Heart left ventricle (tissue), 16 donors: ENCODE measurements at regions not wholly inside any gene's neighbourhood (a gene's known extent, or its start where the extent isn't known, plus 50 kb on each side); places are given as distances from the start of the nearest gene placed in this dataset.
A peak's percentile ranks its signal among the peaks of the same experiment; 100 is the strongest.

Experiments
- ATAC-seq, 4 donors: fragments of 200-7000 bp; cut with Tn5 transposase; one replicate each; pipeline ENCODE4 v1.9.1; 2020 to 2022; ENCODE audit warnings: moderate library complexity in 4 of 4, mild to moderate bottlenecking in 3 of 4, moderate number of reproducible peaks in 1 of 4
- DNase-seq, 5 donors: peaks; one replicate each; pipeline ENCODE4 v3.0.0-alpha.2; 2020
- H3K27ac ChIP-seq, 12 donors: fragments of 200-600 bp; sonication (generic) in 4 of 12; one replicate each; pipeline versions ENCODE4 v1.5.0 to v1.8.0; 2016 to 2022; ENCODE audit warnings: mild to moderate bottlenecking in 2 of 12
- H3K27me3 ChIP-seq, 9 donors: fragments of 200-600 bp; sonication (generic) in 2 of 9; one replicate each; pipeline versions ENCODE4 v1.5.1 to v1.8.0; 2016 to 2022; ENCODE audit warnings: mild to moderate bottlenecking in 3 of 9
- H3K36me3 ChIP-seq, 9 donors: fragments of 200-600 bp; sonication (generic) in 2 of 9; one replicate each; pipeline versions ENCODE4 v1.5.0 to v1.8.0; 2018 to 2022; ENCODE audit warnings: mild to moderate bottlenecking in 2 of 9
- H3K4me1 ChIP-seq, 12 donors: fragments of 200-600 bp; sonication (generic) in 4 of 12; one replicate each; pipeline versions ENCODE4 v1.5.0 to v1.8.0; 2016 to 2022; ENCODE audit warnings: mild to moderate bottlenecking in 3 of 12
- H3K4me3 ChIP-seq, 12 donors: fragments of 200-600 bp; sonication (generic) in 4 of 12; one replicate each; pipeline versions ENCODE4 v1.5.0 to v1.8.0; 2017 to 2022; ENCODE audit warnings: mild to moderate bottlenecking in 9 of 12, moderate library complexity in 4 of 12
- H3K9me3 ChIP-seq, 12 donors: fragments of 200-600 bp; sonication (generic) in 4 of 12; one replicate each; pipeline versions ENCODE4 v1.5.0 to v1.8.0; 2016 to 2022; ENCODE audit warnings: mild to moderate bottlenecking in 1 of 12
- POLR2A ChIP-seq, 2 donors: fragments of 450-650 bp; IDR thresholded peaks; one replicate each; pipeline ENCODE4 v1.6.1; 2017; ENCODE audit warnings: antibody characterized with exemption in 2 of 2, mild to moderate bottlenecking in 2 of 2, moderate library complexity in 2 of 2
- WGBS, 4 donors: extraction: QIAGEN DNeasy Blood & Tissue Kit in 2 of 4; methylation state at CpG; one replicate each; pipeline versions ENCODE4 v1.1.5 to v1.1.7; 2013 to 2018; 5-methylcytosine and 5-hydroxymethylcytosine counted together
- intact Hi-C, 10 donors: fragments of 100-400 bp; cut with DNase I; formaldehyde crosslinking; loops; one replicate each; pipeline versions ENCODE4 v1.11.1 to v1.14.2; 2022
- TF ChIP-seq, protein P1 (sequence below), 12 donors: fragments of 200-600 bp; sonication (generic) in 4 of 12; IDR thresholded peaks; one replicate each; pipeline versions ENCODE4 v1.5.0 to v1.8.0; 2018 to 2022; ENCODE audit warnings: antibody characterized with exemption in 12 of 12, mild to moderate bottlenecking in 5 of 12
- donor health status: ischemic (EF 13 %, LVEDD 7.1; RV severe dilation, severe dysfunction).
- donor health status: healthy with polysubstance abuse.
- donor health status: DM: no; HTN: yes; CAD: no.
- donor health status: DM: no; HTN: no; CAD: no.
- donor health status: ischemic (EF 25% LVEDD 6.9; RV normal size, moderate dysfunction).
- donor health status: ischemic (EF 25% LVEDD 5.7; RV mildly dilated, moderate dysfunction).
- donor health status: healthy.
- donor health status: DM: yes; HTN: yes; CAD: no.
- donor health status: ischemic (EF 35%, LVEDD 5.7; RV mildly dilated, moderate dysfunction).
- donor health status: nonischemic (EF 11% LVEDD 7.7; RV severe dilation, severe dysfunction).
- donor health status: DM: yes; HTN: yes; CAD: no.
- donor health status: PGD.
- donor health status: ischemic (EF 29% LVEDD 5.4; RV normal size, mild dysfunction).
- donor health status: nonischemic (EF 23%, LVEDD 6.1; RV moderate dilation, normal function).

DNA sequence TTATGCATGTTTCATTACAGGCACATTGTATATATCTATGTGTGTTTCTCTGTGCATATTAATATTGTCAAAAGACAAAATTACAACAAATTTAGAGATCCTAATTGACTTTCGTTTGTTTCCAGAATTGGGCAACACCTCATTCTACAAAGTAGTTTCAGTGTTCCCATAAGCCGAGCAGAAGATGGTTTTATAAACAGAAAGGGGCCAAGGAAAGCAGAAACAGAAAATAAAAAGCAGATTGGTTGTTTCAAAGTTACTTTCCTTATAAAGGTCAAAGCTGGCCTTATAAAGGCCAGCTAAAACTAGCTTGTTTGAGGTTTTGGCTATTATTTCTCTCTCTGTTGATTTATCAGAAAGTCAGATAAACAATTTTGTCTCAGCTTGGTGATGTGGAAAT, 116.2 kb upstream of the FGGY start:
- H3K27ac ChIP-seq = peak overlapping the region in 3 of 12 donors; percentile 5 to 63 (median 19)

DNA sequence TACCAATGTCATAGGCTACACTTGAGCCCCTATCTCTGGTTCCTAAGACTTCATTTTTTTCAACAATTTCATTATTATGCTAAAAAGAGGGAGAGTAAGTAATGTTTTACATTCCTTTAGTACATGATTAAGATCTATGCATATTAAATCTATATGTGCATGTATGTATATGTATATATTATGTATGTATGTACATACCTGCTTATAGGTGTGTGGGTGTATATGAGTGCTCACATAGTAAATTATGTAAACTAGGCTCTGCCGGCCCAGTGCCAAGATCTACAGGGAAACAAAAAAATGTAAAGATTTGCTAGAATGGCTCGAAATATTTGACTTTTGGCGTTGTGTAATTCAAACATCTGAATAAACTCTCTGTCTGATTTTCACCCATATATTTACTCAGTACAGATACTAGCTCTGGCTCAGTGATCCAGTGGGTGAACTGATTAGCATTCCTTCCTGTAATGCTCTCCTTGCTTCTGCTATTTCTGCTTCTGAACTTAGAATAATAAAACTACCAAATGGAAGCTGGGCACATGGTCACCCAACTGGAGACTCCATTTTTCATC, 113.1 kb upstream of the FGGY start:
- TF ChIP-seq, protein P1, sequence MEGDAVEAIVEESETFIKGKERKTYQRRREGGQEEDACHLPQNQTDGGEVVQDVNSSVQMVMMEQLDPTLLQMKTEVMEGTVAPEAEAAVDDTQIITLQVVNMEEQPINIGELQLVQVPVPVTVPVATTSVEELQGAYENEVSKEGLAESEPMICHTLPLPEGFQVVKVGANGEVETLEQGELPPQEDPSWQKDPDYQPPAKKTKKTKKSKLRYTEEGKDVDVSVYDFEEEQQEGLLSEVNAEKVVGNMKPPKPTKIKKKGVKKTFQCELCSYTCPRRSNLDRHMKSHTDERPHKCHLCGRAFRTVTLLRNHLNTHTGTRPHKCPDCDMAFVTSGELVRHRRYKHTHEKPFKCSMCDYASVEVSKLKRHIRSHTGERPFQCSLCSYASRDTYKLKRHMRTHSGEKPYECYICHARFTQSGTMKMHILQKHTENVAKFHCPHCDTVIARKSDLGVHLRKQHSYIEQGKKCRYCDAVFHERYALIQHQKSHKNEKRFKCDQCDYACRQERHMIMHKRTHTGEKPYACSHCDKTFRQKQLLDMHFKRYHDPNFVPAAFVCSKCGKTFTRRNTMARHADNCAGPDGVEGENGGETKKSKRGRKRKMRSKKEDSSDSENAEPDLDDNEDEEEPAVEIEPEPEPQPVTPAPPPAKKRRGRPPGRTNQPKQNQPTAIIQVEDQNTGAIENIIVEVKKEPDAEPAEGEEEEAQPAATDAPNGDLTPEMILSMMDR (IDR thresholded peaks at IDR 0.05) = no peak
- no peak for TF ChIP-seq POLR2A (IDR thresholded peaks at IDR 0.05)
- DNase-seq (no peak), ATAC-seq (no peak)
- Histone ChIP-seq H3K27ac (no peak overlapping the region), H3K4me1 (peaks cover 0 to 31% (median 0%) of the 10 kb centered on the region in 12 donors), H3K9me3 (no peaks in the 10 kb centered on the region), H3K4me3 (no peak overlapping the region), H3K27me3 (no peaks in the 10 kb centered on the region), H3K36me3 (no peaks in the 10 kb centered on the region)
- intact Hi-C loops = no loop called here
- 88 to 91% (median 90%) methylated on average over 3 of the region's 3 CpGs for WGBS, 4 donors

More for the DNA sequence above, 116.2 kb upstream of the FGGY start:
- 68 to 78% (median 70%) methylated on average over 2 of the region's 2 CpGs for whole genome bisulfite sequencing, 4 donors
- ATAC-seq (no peak), DNase-seq (no peak)
- intact Hi-C loops = no loop called here
- Histone ChIP-seq H3K36me3 (no peaks in the 10 kb centered on the region), H3K4me1 (peaks cover 0 to 22% (median 0%) of the 10 kb centered on the region in 12 donors), H3K4me3 (no peak overlapping the region), H3K27me3 (no peaks in the 10 kb centered on the region), H3K9me3 (no peaks in the 10 kb centered on the region)
- TF ChIP-seq POLR2A (IDR thresholded peaks at IDR 0.05) = no peak
- TF ChIP-seq, protein P1 (IDR thresholded peaks at IDR 0.05) = no peak

DNA sequence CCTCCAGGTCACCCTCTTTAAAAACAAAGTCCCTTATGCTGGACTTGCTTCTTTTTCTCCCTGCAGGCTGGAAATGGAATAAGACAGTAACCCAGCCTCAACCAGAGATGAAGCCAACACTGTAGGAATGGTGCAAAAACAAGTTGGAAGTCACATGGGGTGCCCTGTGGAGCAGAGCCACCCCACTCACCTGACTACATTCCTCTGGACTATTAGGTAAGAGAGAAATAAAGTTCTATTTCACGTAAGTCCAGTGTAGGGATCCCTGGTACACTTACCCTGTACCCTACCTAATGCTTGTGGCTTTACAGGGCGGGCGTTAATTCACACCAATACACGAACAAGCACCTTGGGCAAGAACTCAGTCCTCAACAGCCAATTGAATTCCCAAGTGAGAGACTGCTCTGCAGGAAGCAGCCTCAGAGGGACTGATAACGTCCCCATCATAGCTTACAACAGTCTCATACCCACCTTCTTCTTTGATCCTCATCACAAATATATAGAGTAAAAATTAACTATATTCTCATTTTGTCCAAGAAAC, 112.5 kb upstream of the FGGY start:
- intact Hi-C loops = no loop called here
- Histone ChIP-seq H3K4me3 (no peak overlapping the region), H3K27me3 (no peaks in the 10 kb centered on the region), H3K9me3 (no peaks in the 10 kb centered on the region), H3K4me1 (peaks cover 0 to 28% (median 0%) of the 10 kb centered on the region in 12 donors), H3K27ac (no peak overlapping the region), H3K36me3 (no peaks in the 10 kb centered on the region)
- DNase-seq = no peak
- TF ChIP-seq, protein P1 (IDR thresholded peaks at IDR 0.05) = no peak
- TF ChIP-seq POLR2A (IDR thresholded peaks at IDR 0.05) = no peak
- ATAC-seq = no peak
- WGBS, 4 donors = 84 to 93% (median 88%) methylated on average over 5 of the region's 5 CpGs

DNA sequence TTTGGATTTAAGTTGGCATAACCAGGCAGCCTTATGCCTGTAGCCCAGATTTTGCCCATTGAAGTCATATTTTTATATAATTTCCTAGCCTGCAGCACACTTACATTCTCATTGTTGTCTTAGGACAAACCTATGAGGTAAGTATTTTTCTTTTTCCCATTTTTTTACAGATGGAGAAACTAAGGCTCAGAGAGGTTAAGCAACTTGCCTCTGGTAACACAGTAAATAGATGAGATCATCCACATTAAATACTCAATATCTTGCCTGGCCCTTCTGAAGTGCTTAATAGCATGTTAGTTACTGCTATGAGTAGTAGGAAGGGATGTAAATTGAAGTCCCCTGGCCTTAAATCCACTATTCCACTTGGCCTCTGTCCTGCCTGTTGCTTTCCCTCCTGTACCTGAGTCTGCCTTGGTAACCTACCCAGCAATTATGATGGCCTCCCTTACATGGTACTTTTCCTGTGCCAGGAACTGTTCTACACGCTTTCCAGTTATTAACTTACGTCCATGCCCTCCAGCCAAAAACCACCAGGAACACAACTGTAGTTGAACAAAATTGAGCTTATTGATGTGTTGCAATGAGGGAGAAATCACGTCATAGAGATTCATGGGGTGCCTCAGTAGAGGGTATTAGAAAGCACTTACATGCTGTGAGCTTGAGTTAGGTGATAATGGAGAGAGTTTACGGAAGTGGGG, 111.6 kb upstream of the FGGY start:
- intact Hi-C loops = no loop called here
- no peaks in the 10 kb centered on the region for H3K9me3 ChIP-seq

More for the DNA sequence above, 111.6 kb upstream of the FGGY start:
- no peak for DNase-seq
- WGBS, 4 donors = 94 to 97% (median 96%) methylated on average over 4 of the region's 4 CpGs
- Histone ChIP-seq H3K36me3 (no peaks in the 10 kb centered on the region), H3K4me1 (peaks cover 0 to 20% (median 0%) of the 10 kb centered on the region in 12 donors), H3K4me3 (no peak overlapping the region), H3K27me3 (no peaks in the 10 kb centered on the region), H3K27ac (no peak overlapping the region)
- ATAC-seq = no peak
- no peak for TF ChIP-seq POLR2A (IDR thresholded peaks at IDR 0.05)
- TF ChIP-seq, protein P1 (IDR thresholded peaks at IDR 0.05) = no peak
